Fibroblast of lung (primary cell): ENCODE measurements at regions not wholly inside any gene's neighbourhood (a gene's known extent, or its start where the extent isn't known, plus 50 kb on each side); places are given as distances from the start of the nearest gene placed in this dataset.

Experiments used
- DNase-seq, 2 donors: peaks; one replicate each; pipeline versions ENCODE4 v3.0.0 to v3.0.0-alpha.2; 2010; ENCODE audit warnings: low read depth in 2 of 2
- H2AFZ ChIP-seq: 2 replicates; pipeline ENCODE4 v1.5.1; 2012; ENCODE audit warnings: low read length, control low read depth, inconsistent platforms
- H3K27ac ChIP-seq: 2 replicates; pipeline ENCODE4 v1.5.1; 2011; ENCODE audit warnings: low read length, control low read depth; ENCODE audit not compliant: insufficient read depth
- H3K27me3 ChIP-seq: 2 replicates; pipeline ENCODE4 v1.5.1; 2011; ENCODE audit warnings: mild to moderate bottlenecking, low read length; ENCODE audit not compliant: control insufficient read depth, insufficient read depth
- H3K36me3 ChIP-seq: 2 replicates; pipeline ENCODE4 v1.5.1; 2011; ENCODE audit warnings: low read length; ENCODE audit not compliant: control insufficient read depth, insufficient read depth
- H3K4me1 ChIP-seq: 2 replicates; pipeline ENCODE4 v1.5.1; 2011; ENCODE audit warnings: low read length; ENCODE audit not compliant: control insufficient read depth, insufficient read depth; ENCODE audit errors: extremely low read depth
- H3K4me2 ChIP-seq: 2 replicates; pipeline ENCODE4 v1.5.1; 2011; ENCODE audit warnings: low read length, control low read depth; ENCODE audit not compliant: insufficient read depth; ENCODE audit errors: extremely low read depth
- H3K4me3 ChIP-seq, 4 experiments: fragments of 200-600 bp in 1 of 4; sonication (generic) in 1 of 4; replicated peaks in 1 of 4; 2 replicates each; pipeline ENCODE4 v1.5.1; 2011 to 2016; ENCODE audit warnings: low read length in 4 of 4, low read depth in 3 of 4, mild to moderate bottlenecking in 3 of 4, control low read depth in 2 of 4, inconsistent platforms in 1 of 4, mixed read lengths in 1 of 4; ENCODE audit not compliant: insufficient read depth in 1 of 4; ENCODE audit errors: control extremely low read depth in 1 of 4
- H3K79me2 ChIP-seq: 2 replicates; pipeline ENCODE4 v1.5.1; 2012; ENCODE audit warnings: mild to moderate bottlenecking, low read length, inconsistent platforms; ENCODE audit not compliant: control insufficient read depth, insufficient read depth
- H3K9ac ChIP-seq: 2 replicates; pipeline ENCODE4 v1.5.1; 2011; ENCODE audit warnings: mild to moderate bottlenecking, low read length, control low read depth; ENCODE audit not compliant: insufficient read depth
- H3K9me3 ChIP-seq: 2 replicates; pipeline ENCODE4 v1.5.1; 2012; ENCODE audit warnings: low read depth, low read length; ENCODE audit not compliant: control insufficient read depth, insufficient read depth
- H4K20me1 ChIP-seq: 2 replicates; pipeline ENCODE4 v1.5.1; 2011; ENCODE audit warnings: low read length; ENCODE audit not compliant: control insufficient read depth, insufficient read depth; ENCODE audit errors: extremely low read depth
- CTCF ChIP-seq, 2 donors: IDR thresholded peaks in 1 of 2; conservative IDR thresholded peaks in 1 of 2; 1 replicate in 1 of 2; 2 replicates in 1 of 2; pipeline ENCODE4 v1.5.1; 2011 to 2012; ENCODE audit warnings: low read length in 2 of 2, control low read depth in 1 of 2, inconsistent platforms in 1 of 2, low read depth in 1 of 2, mild to moderate bottlenecking in 1 of 2
- EZH2 ChIP-seq: IDR thresholded peaks from 2 replicates; pipeline ENCODE4 v1.5.1; 2012; ENCODE audit warnings: low read length, control low read depth, mild to moderate bottlenecking; ENCODE audit errors: missing control alignments

DNA sequence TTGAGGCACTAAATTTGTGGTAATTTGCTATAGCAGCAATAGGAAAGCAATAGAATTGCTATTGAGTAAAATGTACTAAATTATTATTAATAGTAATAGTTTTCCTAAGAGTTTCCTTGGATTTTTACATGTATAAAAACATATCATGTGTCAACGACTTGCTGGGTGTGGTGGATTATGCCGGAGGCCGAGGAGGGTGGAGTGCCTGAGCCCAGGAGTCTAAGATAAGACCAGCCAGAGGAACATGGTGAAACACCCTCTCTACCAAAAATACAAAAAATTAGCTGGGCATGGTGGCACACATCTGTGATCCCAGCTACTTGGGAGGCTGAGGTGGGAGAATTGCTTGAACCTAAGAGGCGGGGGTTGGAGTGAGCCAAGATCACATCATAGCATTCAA, 749.9 kb downstream of the TBL1XR1 start:
- H3K9ac ChIP-seq = no peak overlapping the region
- TF ChIP-seq EZH2 (no peak), CTCF (conservative IDR thresholded peaks at IDR 0.05 in 1 of 2, IDR thresholded peaks at IDR 0.05 in 1 of 2; ENCODE audit: low read depth in 1 of 2, low read length in 2 of 2) (no peak)
- H3K4me2 ChIP-seq = no peak overlapping the region
- H4K20me1 ChIP-seq = no peaks in the 10 kb centered on the region
- DNase-seq = no peak
- no peaks in the 10 kb centered on the region for H3K4me1 ChIP-seq
- H3K9me3 ChIP-seq = no peaks in the 10 kb centered on the region
- no peaks in the 10 kb centered on the region for H3K27me3 ChIP-seq
- no peak overlapping the region for H3K27ac ChIP-seq
- H3K4me3 ChIP-seq = no peak overlapping the region
- H3K79me2 ChIP-seq = no peaks in the 10 kb centered on the region
- H3K36me3 ChIP-seq = no peaks in the 10 kb centered on the region
- no peak overlapping the region for H2AFZ ChIP-seq

DNA sequence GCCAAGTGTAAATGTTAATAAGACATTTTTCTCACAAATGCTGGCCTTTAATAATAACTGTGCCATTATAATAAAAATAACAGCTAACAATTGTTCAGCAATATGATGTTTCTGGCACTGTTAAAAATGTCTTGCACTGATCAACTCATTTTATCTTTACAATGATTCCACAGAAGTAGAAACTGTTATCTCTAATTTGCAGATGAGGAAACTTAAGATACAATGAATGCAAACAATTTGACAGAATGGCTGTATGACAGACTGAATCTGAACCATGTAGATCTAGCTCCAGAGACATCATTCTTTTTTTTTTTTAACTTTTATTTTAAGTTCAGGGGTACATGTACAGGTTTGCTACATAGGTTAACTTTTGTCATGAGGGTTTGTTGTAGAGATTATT, 755.0 kb downstream of the TBL1XR1 start:
- TF ChIP-seq EZH2 = no peak
- TF ChIP-seq CTCF (conservative IDR thresholded peaks at IDR 0.05 in 1 of 2, IDR thresholded peaks at IDR 0.05 in 1 of 2; ENCODE audit: low read depth in 1 of 2, low read length in 2 of 2) = no peak
- Histone ChIP-seq H3K9me3 (no peaks in the 10 kb centered on the region), H3K27ac (no peak overlapping the region), H2AFZ (no peak overlapping the region), H3K4me3 (no peak overlapping the region), H3K36me3 (no peaks in the 10 kb centered on the region), H3K4me1 (no peaks in the 10 kb centered on the region), H3K27me3 (no peaks in the 10 kb centered on the region), H3K9ac (no peak overlapping the region), H4K20me1 (no peaks in the 10 kb centered on the region), H3K79me2 (no peaks in the 10 kb centered on the region), H3K4me2 (no peak overlapping the region)
- no peak for DNase-seq

GRCh38 chr3:176439729-176440128, 757.6 kb downstream of the TBL1XR1 start:
- no peak overlapping the region for H3K4me2 ChIP-seq
- no peaks in the 10 kb centered on the region for H3K4me1 ChIP-seq
- H2AFZ ChIP-seq = no peak overlapping the region
- no peak overlapping the region for H3K9ac ChIP-seq
- H4K20me1 ChIP-seq = no peaks in the 10 kb centered on the region
- no peaks in the 10 kb centered on the region for H3K79me2 ChIP-seq
- no peak overlapping the region for H3K4me3 ChIP-seq
- H3K36me3 ChIP-seq = no peaks in the 10 kb centered on the region
- H3K27me3 ChIP-seq = no peaks in the 10 kb centered on the region
- TF ChIP-seq CTCF (conservative IDR thresholded peaks at IDR 0.05 in 1 of 2, IDR thresholded peaks at IDR 0.05 in 1 of 2; ENCODE audit: low read depth in 1 of 2, low read length in 2 of 2) (no peak), EZH2 (no peak)
- H3K9me3 ChIP-seq = no peaks in the 10 kb centered on the region
- H3K27ac ChIP-seq = no peak overlapping the region
- DNase-seq = no peak
